ENCODE measurements at regions not wholly inside any gene's neighbourhood (a gene's known extent, or its start where the extent isn't known, plus 50 kb on each side); places are given as distances from the start of the nearest gene placed in this dataset.

DNA sequence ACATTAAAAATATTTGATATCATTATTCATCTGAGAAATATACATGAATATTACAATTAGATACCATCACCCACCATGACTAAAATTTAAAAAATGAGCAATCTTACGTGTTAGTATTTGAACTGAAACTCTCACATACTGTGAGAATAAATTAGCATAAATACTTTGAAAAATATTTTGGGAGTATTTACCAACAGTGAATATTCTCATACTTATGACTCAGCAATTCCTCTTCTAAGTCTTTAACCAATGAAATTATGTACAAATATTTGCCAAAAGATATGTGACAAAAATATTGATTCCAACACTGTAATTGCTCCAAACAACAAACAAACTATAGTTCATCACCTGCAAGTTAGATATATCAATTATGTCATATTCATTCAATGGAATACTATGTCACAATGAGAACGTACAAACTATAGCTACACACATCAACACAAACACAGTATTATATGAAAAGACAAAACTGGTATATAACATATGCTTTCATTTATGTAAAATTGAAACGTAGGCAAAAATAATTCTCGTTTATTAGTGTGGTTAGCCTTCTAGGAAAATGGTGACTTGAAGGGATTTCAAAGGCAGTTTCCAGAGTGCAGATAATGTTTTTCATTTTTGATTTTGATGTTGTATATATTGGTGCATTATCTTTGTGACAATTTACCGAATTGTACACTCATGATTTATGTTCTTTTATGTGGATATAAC, 742.2 kb downstream of the SLC16A7 start:
- no peak overlapping the region for H3K4me3 ChIP-seq (replicated peaks; ENCODE audit: insufficient read depth, low read length)
- TF ChIP-seq, protein P1, sequence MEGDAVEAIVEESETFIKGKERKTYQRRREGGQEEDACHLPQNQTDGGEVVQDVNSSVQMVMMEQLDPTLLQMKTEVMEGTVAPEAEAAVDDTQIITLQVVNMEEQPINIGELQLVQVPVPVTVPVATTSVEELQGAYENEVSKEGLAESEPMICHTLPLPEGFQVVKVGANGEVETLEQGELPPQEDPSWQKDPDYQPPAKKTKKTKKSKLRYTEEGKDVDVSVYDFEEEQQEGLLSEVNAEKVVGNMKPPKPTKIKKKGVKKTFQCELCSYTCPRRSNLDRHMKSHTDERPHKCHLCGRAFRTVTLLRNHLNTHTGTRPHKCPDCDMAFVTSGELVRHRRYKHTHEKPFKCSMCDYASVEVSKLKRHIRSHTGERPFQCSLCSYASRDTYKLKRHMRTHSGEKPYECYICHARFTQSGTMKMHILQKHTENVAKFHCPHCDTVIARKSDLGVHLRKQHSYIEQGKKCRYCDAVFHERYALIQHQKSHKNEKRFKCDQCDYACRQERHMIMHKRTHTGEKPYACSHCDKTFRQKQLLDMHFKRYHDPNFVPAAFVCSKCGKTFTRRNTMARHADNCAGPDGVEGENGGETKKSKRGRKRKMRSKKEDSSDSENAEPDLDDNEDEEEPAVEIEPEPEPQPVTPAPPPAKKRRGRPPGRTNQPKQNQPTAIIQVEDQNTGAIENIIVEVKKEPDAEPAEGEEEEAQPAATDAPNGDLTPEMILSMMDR (IDR thresholded peaks at IDR 0.05; ENCODE audit: insufficient read depth, low read length), result no peak
- TF ChIP-seq POLR2AphosphoS5 (IDR thresholded peaks at IDR 0.05; ENCODE audit: low read depth) (no peak), GABPA (IDR thresholded peaks at IDR 0.05; ENCODE audit: low read depth) (no peak), SPI1 (IDR thresholded peaks at IDR 0.05; ENCODE audit: borderline replicate concordance, low read depth) (no peak)
- TF ChIP-seq, protein P2, sequence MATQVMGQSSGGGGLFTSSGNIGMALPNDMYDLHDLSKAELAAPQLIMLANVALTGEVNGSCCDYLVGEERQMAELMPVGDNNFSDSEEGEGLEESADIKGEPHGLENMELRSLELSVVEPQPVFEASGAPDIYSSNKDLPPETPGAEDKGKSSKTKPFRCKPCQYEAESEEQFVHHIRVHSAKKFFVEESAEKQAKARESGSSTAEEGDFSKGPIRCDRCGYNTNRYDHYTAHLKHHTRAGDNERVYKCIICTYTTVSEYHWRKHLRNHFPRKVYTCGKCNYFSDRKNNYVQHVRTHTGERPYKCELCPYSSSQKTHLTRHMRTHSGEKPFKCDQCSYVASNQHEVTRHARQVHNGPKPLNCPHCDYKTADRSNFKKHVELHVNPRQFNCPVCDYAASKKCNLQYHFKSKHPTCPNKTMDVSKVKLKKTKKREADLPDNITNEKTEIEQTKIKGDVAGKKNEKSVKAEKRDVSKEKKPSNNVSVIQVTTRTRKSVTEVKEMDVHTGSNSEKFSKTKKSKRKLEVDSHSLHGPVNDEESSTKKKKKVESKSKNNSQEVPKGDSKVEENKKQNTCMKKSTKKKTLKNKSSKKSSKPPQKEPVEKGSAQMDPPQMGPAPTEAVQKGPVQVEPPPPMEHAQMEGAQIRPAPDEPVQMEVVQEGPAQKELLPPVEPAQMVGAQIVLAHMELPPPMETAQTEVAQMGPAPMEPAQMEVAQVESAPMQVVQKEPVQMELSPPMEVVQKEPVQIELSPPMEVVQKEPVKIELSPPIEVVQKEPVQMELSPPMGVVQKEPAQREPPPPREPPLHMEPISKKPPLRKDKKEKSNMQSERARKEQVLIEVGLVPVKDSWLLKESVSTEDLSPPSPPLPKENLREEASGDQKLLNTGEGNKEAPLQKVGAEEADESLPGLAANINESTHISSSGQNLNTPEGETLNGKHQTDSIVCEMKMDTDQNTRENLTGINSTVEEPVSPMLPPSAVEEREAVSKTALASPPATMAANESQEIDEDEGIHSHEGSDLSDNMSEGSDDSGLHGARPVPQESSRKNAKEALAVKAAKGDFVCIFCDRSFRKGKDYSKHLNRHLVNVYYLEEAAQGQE (IDR thresholded peaks at IDR 0.05; ENCODE audit: insufficient replicate concordance, low read depth), result no peak
- no peaks in the 10 kb centered on the region for H3K27me3 ChIP-seq (ENCODE audit: insufficient read depth, poor library complexity, severe bottlenecking)
- no peak for DNase-seq (ENCODE audit: low read depth in 1 of 2, low spot score in 1 of 2)
- no peak overlapping the region for H3K27ac ChIP-seq (replicated peaks)

DNA sequence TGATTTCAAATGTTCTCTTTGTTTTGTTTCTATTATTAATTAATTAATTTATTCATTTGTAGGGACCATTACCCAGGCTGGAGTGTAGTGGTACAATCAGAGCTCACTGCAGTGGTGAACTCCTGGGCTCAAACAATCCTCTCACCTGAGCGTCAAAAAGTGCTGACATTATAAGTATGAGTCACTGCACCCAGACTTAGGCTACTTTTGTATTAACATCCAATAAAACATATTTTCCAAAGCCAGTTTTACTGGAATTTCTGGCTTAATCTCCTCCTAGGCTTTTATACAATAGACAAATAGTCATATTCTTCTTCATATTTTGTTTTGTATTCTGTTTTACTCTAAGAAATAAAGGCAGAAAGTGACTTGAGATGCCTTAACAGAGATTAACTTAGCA, 749.6 kb downstream of the SLC16A7 start:
- Histone ChIP-seq H3K4me3 (replicated peaks; ENCODE audit: insufficient read depth, low read length) (no peak overlapping the region), H3K27me3 (ENCODE audit: insufficient read depth, poor library complexity, severe bottlenecking) (no peaks in the 10 kb centered on the region), H3K27ac (replicated peaks) (no peak overlapping the region)
- no peak for DNase-seq (ENCODE audit: low read depth in 1 of 2, low spot score in 1 of 2)
- TF ChIP-seq, protein P1 (IDR thresholded peaks at IDR 0.05; ENCODE audit: insufficient read depth, low read length), result no peak
- no peak for TF ChIP-seq POLR2AphosphoS5 (IDR thresholded peaks at IDR 0.05; ENCODE audit: low read depth)
- TF ChIP-seq, protein P2 (IDR thresholded peaks at IDR 0.05; ENCODE audit: insufficient replicate concordance, low read depth), result no peak
- TF ChIP-seq GABPA (IDR thresholded peaks at IDR 0.05; ENCODE audit: low read depth), result no peak
- no peak for TF ChIP-seq SPI1 (IDR thresholded peaks at IDR 0.05; ENCODE audit: borderline replicate concordance, low read depth)

DNA sequence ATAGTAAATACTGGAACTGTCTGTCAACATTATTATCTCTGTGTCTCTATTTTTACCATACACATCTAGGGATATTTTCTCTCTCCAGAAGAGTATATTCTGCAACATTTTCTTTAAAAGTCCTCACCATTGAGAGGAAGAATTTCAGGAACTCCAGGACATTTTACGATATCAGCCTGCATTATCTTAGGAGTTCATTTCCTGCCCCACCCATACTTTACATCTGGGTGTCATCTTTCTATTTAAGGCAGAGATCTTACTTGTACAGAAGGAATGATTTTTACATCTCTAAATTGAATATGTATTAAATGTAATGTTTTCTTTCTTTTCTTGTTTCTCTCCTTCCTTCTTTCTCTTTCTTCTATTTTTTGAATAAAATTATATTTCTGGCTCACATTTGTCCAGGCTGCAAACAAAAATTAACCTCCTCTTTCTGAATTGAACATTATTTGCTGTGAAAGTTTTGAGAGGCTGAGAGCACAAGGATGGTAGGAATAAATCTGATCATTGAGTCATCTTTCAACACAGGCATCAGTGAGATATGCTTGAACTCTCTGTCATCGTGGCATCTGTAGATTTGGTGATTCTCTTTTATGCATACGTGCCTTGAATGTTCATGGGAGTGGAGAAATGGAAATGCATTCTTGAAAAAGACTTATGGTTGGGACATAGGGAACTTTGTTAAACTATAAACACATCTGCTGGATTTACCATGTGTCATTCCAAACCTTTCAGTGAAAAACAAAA, 753.6 kb downstream of the SLC16A7 start:
- H3K27me3 ChIP-seq (ENCODE audit: insufficient read depth, poor library complexity, severe bottlenecking), result no peaks in the 10 kb centered on the region
- H3K4me3 ChIP-seq (replicated peaks; ENCODE audit: insufficient read depth, low read length), result no peak overlapping the region
- TF ChIP-seq POLR2AphosphoS5 (IDR thresholded peaks at IDR 0.05; ENCODE audit: low read depth), result no peak
- TF ChIP-seq, protein P1 (IDR thresholded peaks at IDR 0.05; ENCODE audit: insufficient read depth, low read length), result no peak
- no peak for DNase-seq (ENCODE audit: low read depth in 1 of 2, low spot score in 1 of 2)
- H3K27ac ChIP-seq (replicated peaks), result no peak overlapping the region
